Astrocyte (in vitro differentiated cells and primary cell): ENCODE measurements at regions not wholly inside any gene's neighbourhood (a gene's known extent, or its start where the extent isn't known, plus 50 kb on each side); places are given as distances from the start of the nearest gene placed in this dataset.

Experiments used
- DNase-seq: peaks from one replicate; pipeline ENCODE4 v3.0.0-alpha.2; 2010; ENCODE audit warnings: low read depth
- FAIRE-seq: peaks from 2 replicates; lab custom pipeline; 2011; peaks lifted over from hg19 to GRCh38; lab: Jason Lieb, UNC
- H2AFZ ChIP-seq: 2 replicates; pipeline ENCODE4 v1.6.0; 2012; ENCODE audit warnings: low read depth, low read length, inconsistent platforms
- H3K27ac ChIP-seq: 2 replicates; pipeline ENCODE4 v1.5.1; 2011; ENCODE audit warnings: low read depth, low read length, inconsistent platforms
- H3K27me3 ChIP-seq: 2 replicates; pipeline ENCODE4 v1.6.0; 2011; ENCODE audit warnings: low read length, inconsistent platforms; ENCODE audit not compliant: insufficient read depth
- H3K36me3 ChIP-seq: 2 replicates; pipeline ENCODE4 v1.5.1; 2011; ENCODE audit warnings: low read length, inconsistent platforms; ENCODE audit not compliant: insufficient read depth
- H3K4me1 ChIP-seq: 2 replicates; pipeline ENCODE4 v1.5.1; 2011; ENCODE audit warnings: low read length, inconsistent platforms; ENCODE audit not compliant: insufficient read depth
- H3K4me2 ChIP-seq: 2 replicates; pipeline ENCODE4 v1.6.0; 2012; ENCODE audit warnings: low read length, inconsistent platforms
- H3K4me3 ChIP-seq: 2 replicates; pipeline ENCODE4 v1.5.1; 2011; ENCODE audit warnings: low read depth, mild to moderate bottlenecking, low read length, inconsistent platforms; ENCODE audit not compliant: insufficient read depth
- H3K79me2 ChIP-seq: 2 replicates; pipeline ENCODE4 v1.6.0; 2012; ENCODE audit warnings: mild to moderate bottlenecking, low read length, inconsistent platforms; ENCODE audit not compliant: insufficient read depth
- H3K9ac ChIP-seq: 2 replicates; pipeline ENCODE4 v1.6.0; 2012; ENCODE audit warnings: mild to moderate bottlenecking, low read length, inconsistent platforms
- H3K9me3 ChIP-seq: 2 replicates; pipeline ENCODE4 v1.5.1; 2012; ENCODE audit warnings: low read depth, mild to moderate bottlenecking, low read length, inconsistent platforms; ENCODE audit not compliant: insufficient read depth
- H4K20me1 ChIP-seq: 2 replicates; pipeline ENCODE4 v1.6.0; 2012; ENCODE audit warnings: low read length, inconsistent platforms; ENCODE audit not compliant: insufficient read depth
- H3K27ac Mint-ChIP-seq: one replicate; pipeline ENCODE4 v1.8.0; 2021; ENCODE audit warnings: mild to moderate bottlenecking, mixed read lengths; ENCODE audit not compliant: unreplicated experiment
- H3K27me3 Mint-ChIP-seq: one replicate; pipeline ENCODE4 v1.8.0; 2021; ENCODE audit warnings: low read depth, mixed read lengths; ENCODE audit not compliant: unreplicated experiment
- H3K36me3 Mint-ChIP-seq: one replicate; pipeline ENCODE4 v1.8.0; 2021; ENCODE audit warnings: low read depth, mixed read lengths; ENCODE audit not compliant: unreplicated experiment
- H3K4me1 Mint-ChIP-seq: one replicate; pipeline ENCODE4 v1.8.0; 2021; ENCODE audit warnings: low read depth, mixed read lengths; ENCODE audit not compliant: unreplicated experiment
- H3K4me3 Mint-ChIP-seq: one replicate; pipeline ENCODE4 v1.8.0; 2021; ENCODE audit warnings: mild to moderate bottlenecking, moderate library complexity, mixed read lengths; ENCODE audit not compliant: unreplicated experiment
- H3K9me3 Mint-ChIP-seq: one replicate; pipeline ENCODE4 v1.8.0; 2021; ENCODE audit warnings: mild to moderate bottlenecking, mixed read lengths; ENCODE audit not compliant: unreplicated experiment
- CTCF ChIP-seq: IDR thresholded peaks from 2 replicates; pipeline ENCODE4 v1.5.1; 2011; ENCODE audit warnings: low read depth, mild to moderate bottlenecking, inconsistent platforms, low read length, moderate library complexity; ENCODE audit not compliant: insufficient read depth
- EZH2 ChIP-seq: IDR thresholded peaks from 2 replicates; pipeline ENCODE4 v1.6.1; 2012; ENCODE audit warnings: mild to moderate bottlenecking, low read length, inconsistent platforms; ENCODE audit not compliant: insufficient read depth

- Mint-ChIP-seq H3K4me1 (peaks cover 7% of the 10 kb centered on the region), H3K4me3 (no peak overlapping the region), H3K27me3 (no peaks in the 10 kb centered on the region), H3K27ac (no peak overlapping the region), H3K36me3 (no peaks in the 10 kb centered on the region), H3K9me3 (no peaks in the 10 kb centered on the region)
- Histone ChIP-seq H3K27ac (peak overlapping the region; percentile 46), H3K4me3 (no peak overlapping the region), H4K20me1 (no peaks in the 10 kb centered on the region), H3K9me3 (no peaks in the 10 kb centered on the region), H3K36me3 (no peaks in the 10 kb centered on the region), H3K4me1 (no peaks in the 10 kb centered on the region), H3K9ac (peak overlapping the region; percentile 34), H3K27me3 (no peaks in the 10 kb centered on the region), H2AFZ (peak overlapping the region; percentile 50), H3K4me2 (peak overlapping the region; percentile 49), H3K79me2 (no peaks in the 10 kb centered on the region)
- FAIRE-seq: no peak
- no peak for TF ChIP-seq CTCF
- no peak for TF ChIP-seq EZH2
- no peak for DNase-seq
Measured at GRCh38 chr5:130992621-130993020, 172.4 kb downstream of the HINT1 start.

GRCh38 chr5:130992095-130992494, 173.0 kb downstream of the HINT1 start:
- FAIRE-seq (no peak), DNase-seq (peak; percentile 86)
- TF ChIP-seq EZH2 (no peak), CTCF (no peak)
- H3K4me2 ChIP-seq: peak overlapping the region; percentile 49
- H3K4me3 ChIP-seq: no peak overlapping the region
- Mint-ChIP-seq H3K4me1 (peaks cover 7% of the 10 kb centered on the region), H3K4me3 (no peak overlapping the region), H3K27ac (no peak overlapping the region), H3K36me3 (no peaks in the 10 kb centered on the region), H3K27me3 (no peaks in the 10 kb centered on the region), H3K9me3 (no peaks in the 10 kb centered on the region)
- H4K20me1 ChIP-seq: no peaks in the 10 kb centered on the region
- H3K9me3 ChIP-seq: no peaks in the 10 kb centered on the region
- no peaks in the 10 kb centered on the region for H3K4me1 ChIP-seq
- no peaks in the 10 kb centered on the region for H3K27me3 ChIP-seq
- no peaks in the 10 kb centered on the region for H3K36me3 ChIP-seq
- H3K9ac ChIP-seq: peak overlapping the region; percentile 34
- H3K27ac ChIP-seq: peak overlapping the region; percentile 46
- peak overlapping the region; percentile 50 for H2AFZ ChIP-seq
- no peaks in the 10 kb centered on the region for H3K79me2 ChIP-seq

GRCh38 chr5:130985776-130986175, 179.3 kb downstream of the HINT1 start:
- Mint-ChIP-seq H3K4me3 (no peak overlapping the region), H3K4me1 (no peaks in the 10 kb centered on the region), H3K27me3 (no peaks in the 10 kb centered on the region), H3K9me3 (peaks cover 2% of the 10 kb centered on the region), H3K36me3 (no peaks in the 10 kb centered on the region), H3K27ac (no peak overlapping the region)
- no peaks in the 10 kb centered on the region for H3K36me3 ChIP-seq
- no peaks in the 10 kb centered on the region for H3K9me3 ChIP-seq
- H3K27me3 ChIP-seq: no peaks in the 10 kb centered on the region
- H3K4me2 ChIP-seq: no peak overlapping the region
- no peak for DNase-seq
- TF ChIP-seq EZH2 (no peak), CTCF (no peak)
- FAIRE-seq: no peak
- H3K9ac ChIP-seq: no peak overlapping the region
- no peak overlapping the region for H3K4me3 ChIP-seq
- no peaks in the 10 kb centered on the region for H3K4me1 ChIP-seq
- no peak overlapping the region for H3K27ac ChIP-seq
- H2AFZ ChIP-seq: no peak overlapping the region
- no peaks in the 10 kb centered on the region for H4K20me1 ChIP-seq
- no peaks in the 10 kb centered on the region for H3K79me2 ChIP-seq
